IgD-negative memory B cell (primary cell): ENCODE measurements at regions not wholly inside any gene's neighbourhood (a gene's known extent, or its start where the extent isn't known, plus 50 kb on each side); places are given as distances from the start of the nearest gene placed in this dataset.
"Not testable (repeated sequence)": the region's sequence is repeated elsewhere in the genome, so short reads cannot be mapped to it uniquely, and the experiment has no call there.

Experiments used
- H3K27ac Mint-ChIP-seq, 3 donors: one replicate each; pipeline ENCODE4 v1.8.0; 2020 to 2022; ENCODE audit warnings: mild to moderate bottlenecking in 3 of 3, mixed read lengths in 3 of 3, moderate library complexity in 1 of 3
- H3K27me3 Mint-ChIP-seq: one replicate; pipeline ENCODE4 v1.8.0; 2021; ENCODE audit warnings: mixed read lengths
- H3K36me3 Mint-ChIP-seq: one replicate; pipeline ENCODE4 v1.8.0; 2020; ENCODE audit warnings: mild to moderate bottlenecking, mixed read lengths
- H3K4me1 Mint-ChIP-seq, 3 donors: one replicate each; pipeline ENCODE4 v1.8.0; 2020 to 2022; ENCODE audit warnings: mixed read lengths in 3 of 3, mild to moderate bottlenecking in 1 of 3
- H3K4me3 Mint-ChIP-seq, 4 donors: one replicate each; pipeline ENCODE4 v1.8.0; 2020 to 2022; ENCODE audit warnings: mild to moderate bottlenecking in 4 of 4, mixed read lengths in 4 of 4, moderate library complexity in 3 of 4
- H3K9me3 Mint-ChIP-seq, 3 donors: one replicate each; pipeline ENCODE4 v1.8.0; 2020 to 2021; ENCODE audit warnings: mixed read lengths in 3 of 3, mild to moderate bottlenecking in 1 of 3

DNA sequence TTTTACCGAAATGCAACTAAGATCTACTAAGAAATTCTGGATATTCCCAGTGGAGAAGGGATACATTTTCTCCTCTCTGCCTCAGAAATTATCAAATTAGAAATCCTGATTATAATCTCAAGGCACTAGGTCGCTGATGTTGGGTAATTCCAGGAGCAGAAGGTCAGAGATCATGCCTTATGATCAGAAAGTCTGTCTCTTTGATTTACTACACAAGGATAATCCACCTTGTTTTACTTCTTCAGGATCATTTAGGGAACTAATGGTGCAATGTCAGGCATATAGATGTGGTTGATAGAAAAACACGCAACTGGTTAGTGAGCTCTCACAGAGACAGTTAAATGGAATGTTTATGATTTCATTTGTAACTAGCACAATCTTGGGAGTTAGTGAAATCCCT lies 1069.7 kb downstream of the STIM2 start:
- Mint-ChIP-seq H3K4me3 (no peak overlapping the region), H3K27me3 (no peaks in the 10 kb centered on the region), H3K36me3 (peaks cover 1% of the 10 kb centered on the region), H3K9me3 (peaks cover 4 to 11% (median 4%) of the 10 kb centered on the region in 3 donors), H3K4me1 (no peaks in the 10 kb centered on the region), H3K27ac (no peak overlapping the region)

DNA sequence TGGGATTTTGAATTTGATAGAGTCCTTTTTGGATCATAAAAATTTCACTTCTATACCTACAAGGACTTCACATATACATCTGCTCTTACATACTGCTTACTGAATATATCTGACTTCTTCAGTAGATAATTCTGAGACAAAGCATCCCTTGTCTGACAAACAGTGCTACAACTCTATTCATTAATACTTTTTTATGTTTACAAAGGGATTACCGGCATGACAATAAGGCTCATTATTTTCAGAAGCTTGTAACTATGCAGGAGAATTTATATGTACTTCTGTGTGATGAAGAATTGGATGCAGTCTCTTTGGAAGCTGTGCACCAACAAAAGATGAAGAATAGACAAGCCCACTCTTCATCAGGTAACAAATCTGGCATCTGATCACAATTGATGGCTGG lies 1070.3 kb downstream of the STIM2 start:
- H3K4me3 Mint-ChIP-seq, result no peak overlapping the region
- peaks cover 1% of the 10 kb centered on the region for H3K36me3 Mint-ChIP-seq

GRCh38 chr4:27931584-27931983 lies 1070.9 kb downstream of the STIM2 start:
- Mint-ChIP-seq H3K9me3 (peaks cover 4 to 7% (median 4%) of the 10 kb centered on the region in 3 donors), H3K36me3 (peaks cover 1% of the 10 kb centered on the region), H3K4me1 (no peaks in the 10 kb centered on the region), H3K4me3 (no peak overlapping the region), H3K27me3 (no peaks in the 10 kb centered on the region), H3K27ac (no peak overlapping the region)

More for the DNA sequence above, 1070.3 kb downstream of the STIM2 start:
- H3K9me3 Mint-ChIP-seq, result peaks cover 4 to 11% (median 4%) of the 10 kb centered on the region in 3 donors
- H3K27ac Mint-ChIP-seq, result no peak overlapping the region
- no peaks in the 10 kb centered on the region for H3K4me1 Mint-ChIP-seq
- no peaks in the 10 kb centered on the region for H3K27me3 Mint-ChIP-seq

DNA sequence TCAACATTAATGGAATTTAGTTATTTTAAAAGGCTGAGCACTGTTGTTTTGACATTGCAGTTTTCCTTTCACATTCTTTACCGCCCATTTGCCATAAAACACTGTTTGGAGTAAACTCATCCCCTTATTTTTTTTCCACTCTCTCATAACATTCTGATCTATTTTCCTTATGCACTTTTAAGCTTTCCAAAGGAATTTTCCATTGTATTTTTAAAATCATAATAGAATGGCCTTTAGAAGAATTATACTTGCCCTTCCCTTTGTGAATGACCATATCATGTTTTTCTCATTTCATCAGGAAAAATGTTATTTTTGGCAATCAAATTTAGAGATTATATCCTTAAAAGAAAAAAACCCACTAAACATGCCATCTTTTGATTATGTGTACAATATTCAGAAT lies 1074.2 kb downstream of the STIM2 start:
- Mint-ChIP-seq H3K4me1 (no peaks in the 10 kb centered on the region), H3K36me3 (peaks cover 1% of the 10 kb centered on the region), H3K9me3 (peaks cover under 1 to 2% (median 2%) of the 10 kb centered on the region in 3 donors), H3K27ac (no peak overlapping the region), H3K4me3 (no peak overlapping the region), H3K27me3 (no peaks in the 10 kb centered on the region)

GRCh38 chr4:27946799-27947198 lies 1086.2 kb downstream of the STIM2 start:
- H3K4me1 Mint-ChIP-seq, result no peaks in the 10 kb centered on the region
- no peak overlapping the region for H3K27ac Mint-ChIP-seq
- H3K9me3 Mint-ChIP-seq, result peaks cover 0 to 2% (median 0%) of the 10 kb centered on the region in 3 donors
- no peak overlapping the region for H3K4me3 Mint-ChIP-seq
- H3K36me3 Mint-ChIP-seq, result no peaks in the 10 kb centered on the region
- H3K27me3 Mint-ChIP-seq, result no peaks in the 10 kb centered on the region

DNA sequence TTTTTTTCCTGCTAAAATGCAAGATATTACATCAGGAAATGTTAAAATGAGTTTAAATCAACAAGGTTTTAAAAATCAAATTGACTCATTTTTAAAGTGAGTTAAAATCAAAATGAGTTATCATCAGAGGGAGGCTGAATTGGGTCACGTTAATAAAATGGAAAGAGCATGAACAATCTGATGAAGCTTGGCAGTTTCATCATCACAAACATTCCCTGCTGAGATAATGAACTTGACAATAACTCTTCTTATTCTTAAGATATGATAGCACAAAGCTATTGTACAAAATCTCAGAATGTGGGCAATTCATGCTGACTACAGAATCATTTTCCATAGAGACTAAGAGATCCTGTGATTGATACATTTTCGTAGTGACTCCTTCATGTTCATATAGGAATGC lies 1086.7 kb downstream of the STIM2 start:
- no peaks in the 10 kb centered on the region for H3K27me3 Mint-ChIP-seq
- no peaks in the 10 kb centered on the region for H3K36me3 Mint-ChIP-seq
- H3K9me3 Mint-ChIP-seq, result peaks cover 0 to 2% (median 0%) of the 10 kb centered on the region in 3 donors
- no peaks in the 10 kb centered on the region for H3K4me1 Mint-ChIP-seq
- no peak overlapping the region for H3K4me3 Mint-ChIP-seq
- no peak overlapping the region for H3K27ac Mint-ChIP-seq

DNA sequence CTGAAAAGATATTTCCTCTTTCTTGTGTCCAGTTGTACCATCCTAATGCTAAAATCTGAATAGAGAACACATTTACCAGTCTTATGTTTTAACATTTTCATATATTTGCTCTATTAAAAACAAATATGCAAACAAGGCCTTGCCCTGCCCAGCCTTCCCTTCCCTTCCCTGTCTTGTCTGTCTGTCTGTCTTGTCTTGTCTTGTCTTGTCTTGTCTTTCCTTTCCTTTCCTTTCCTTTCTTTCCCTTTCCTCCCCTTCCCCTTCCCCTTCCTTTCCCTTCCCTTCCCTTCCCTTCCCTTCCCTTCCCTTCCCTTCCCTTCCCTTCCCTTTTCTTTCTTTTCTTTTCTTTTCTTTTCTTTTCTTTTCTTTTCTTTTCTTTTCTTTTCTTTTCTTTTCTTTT lies 1103.5 kb downstream of the STIM2 start:
- Mint-ChIP-seq H3K36me3 (no peaks in the 10 kb centered on the region), H3K27ac (no peak overlapping the region), H3K4me3 (peak overlapping the region in 1 of 4 donors; percentile 53)

GRCh38 chr4:27966664-27967063 lies 1106.0 kb downstream of the STIM2 start:
- Mint-ChIP-seq H3K27me3 (no peaks in the 10 kb centered on the region), H3K4me1 (no peaks in the 10 kb centered on the region), H3K9me3 (peaks cover 0 to 2% (median 1%) of the 10 kb centered on the region in 3 donors), H3K36me3 (no peaks in the 10 kb centered on the region), H3K27ac (no peak overlapping the region), H3K4me3 (no peak overlapping the region)

More for the DNA sequence above, 1103.5 kb downstream of the STIM2 start:
- Mint-ChIP-seq H3K9me3 (peaks cover 0 to 8% (median 4%) of the 10 kb centered on the region in 3 donors), H3K27me3 (no peaks in the 10 kb centered on the region), H3K4me1 (no peaks in the 10 kb centered on the region)

DNA sequence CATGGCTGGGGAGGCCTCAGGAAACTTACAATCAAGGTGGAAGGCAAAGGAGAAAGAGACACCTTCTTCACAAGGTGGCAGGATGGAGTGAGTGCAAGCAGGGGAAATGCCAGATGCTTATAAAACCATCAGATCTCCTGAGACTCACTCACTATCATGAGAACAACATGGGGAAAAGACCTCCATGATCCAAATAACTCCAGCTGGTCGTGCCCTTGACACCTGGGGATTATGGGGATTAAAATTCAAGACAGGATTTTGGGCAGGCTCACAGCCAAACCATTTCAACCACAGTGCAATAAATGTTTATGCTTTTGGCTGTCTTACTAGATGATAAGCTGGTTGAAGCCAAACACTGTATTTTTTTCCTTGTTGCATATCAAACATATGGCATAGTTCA lies 1112.4 kb downstream of the STIM2 start:
- Mint-ChIP-seq H3K4me3 (no peak overlapping the region), H3K27ac (no peak overlapping the region), H3K9me3 (peaks cover 0 to 12% (median 5%) of the 10 kb centered on the region in 3 donors), H3K36me3 (no peaks in the 10 kb centered on the region), H3K27me3 (no peaks in the 10 kb centered on the region), H3K4me1 (no peaks in the 10 kb centered on the region)

DNA sequence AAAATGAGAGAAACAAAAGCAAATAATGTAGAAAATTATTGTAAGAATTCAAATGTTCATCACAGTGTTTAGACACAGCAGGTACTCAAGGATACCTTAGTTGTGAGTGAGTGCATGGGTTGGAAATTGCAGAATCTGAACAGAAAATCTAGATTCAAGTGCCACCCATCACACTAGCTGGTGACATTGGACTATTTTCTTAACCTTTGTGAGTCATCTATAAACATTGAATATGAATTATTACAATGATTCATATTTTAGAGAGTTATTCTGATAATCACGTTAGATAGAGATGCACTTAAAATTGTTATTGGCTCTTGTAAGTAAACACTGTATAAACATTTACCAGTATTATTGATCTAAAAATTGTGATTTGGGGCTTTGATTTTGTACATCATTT lies 1113.1 kb downstream of the STIM2 start:
- Mint-ChIP-seq H3K27ac (no peak overlapping the region), H3K4me1 (no peaks in the 10 kb centered on the region), H3K27me3 (no peaks in the 10 kb centered on the region), H3K36me3 (no peaks in the 10 kb centered on the region), H3K4me3 (no peak overlapping the region), H3K9me3 (peaks cover 0 to 12% (median 5%) of the 10 kb centered on the region in 3 donors)

- no peak overlapping the region for H3K4me3 Mint-ChIP-seq
- H3K27ac Mint-ChIP-seq, result no peak overlapping the region
- no peaks in the 10 kb centered on the region for H3K27me3 Mint-ChIP-seq
- H3K4me1 Mint-ChIP-seq, result peaks cover 0 to 2% (median 0%) of the 10 kb centered on the region in 3 donors
- peaks cover 5 to 12% (median 9%) of the 10 kb centered on the region in 3 donors for H3K9me3 Mint-ChIP-seq
- H3K36me3 Mint-ChIP-seq, result no peaks in the 10 kb centered on the region
Observed at GRCh38 chr4:27974339-27974738, 1113.7 kb downstream of the STIM2 start.

DNA sequence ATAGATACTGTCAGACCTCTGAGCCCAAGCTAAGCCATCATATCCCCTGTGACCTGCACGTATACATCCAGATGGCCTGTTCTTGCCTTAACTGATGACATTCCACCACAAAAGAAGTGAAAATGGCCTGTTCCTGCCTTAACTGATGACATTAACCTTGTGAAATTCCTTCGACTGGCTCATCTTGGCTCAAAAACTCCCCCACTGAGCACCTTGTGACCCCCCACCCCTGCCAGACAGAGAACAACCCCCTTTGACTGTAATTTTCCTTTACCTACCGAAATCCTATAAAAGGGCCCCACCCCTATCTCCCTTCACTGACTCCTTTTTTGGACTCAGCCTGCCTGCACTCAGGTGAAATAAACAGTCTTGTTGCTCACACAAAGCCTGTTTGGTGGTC lies 1114.2 kb downstream of the STIM2 start:
- Mint-ChIP-seq H3K27ac (peak overlapping the region in 1 of 3 donors; percentile 67), H3K9me3 (peaks cover 5 to 12% (median 11%) of the 10 kb centered on the region in 3 donors)
- H3K27me3 Mint-ChIP-seq, H3K4me3 Mint-ChIP-seq, H3K4me1 Mint-ChIP-seq, H3K36me3 Mint-ChIP-seq: not testable (repeated sequence)

GRCh38 chr4:27978427-27979109 lies 1117.9 kb downstream of the STIM2 start:
- not testable (repeated sequence) for H3K4me3 Mint-ChIP-seq, H3K27ac Mint-ChIP-seq, H3K27me3 Mint-ChIP-seq, H3K36me3 Mint-ChIP-seq, H3K4me1 Mint-ChIP-seq
- H3K9me3 Mint-ChIP-seq, result peaks cover 5 to 15% (median 12%) of the 10 kb centered on the region in 3 donors

GRCh38 chr4:27985522-27985921 lies 1124.9 kb downstream of the STIM2 start:
- Mint-ChIP-seq H3K4me1 (no peaks in the 10 kb centered on the region), H3K27me3 (no peaks in the 10 kb centered on the region), H3K9me3 (peaks cover 0 to 12% (median 0%) of the 10 kb centered on the region in 3 donors), H3K27ac (no peak overlapping the region), H3K36me3 (no peaks in the 10 kb centered on the region), H3K4me3 (no peak overlapping the region)

GRCh38 chr4:27986476-27986875 lies 1125.8 kb downstream of the STIM2 start:
- Mint-ChIP-seq H3K36me3 (no peaks in the 10 kb centered on the region), H3K27ac (no peak overlapping the region), H3K27me3 (no peaks in the 10 kb centered on the region), H3K9me3 (peaks cover 0 to 12% (median 0%) of the 10 kb centered on the region in 3 donors), H3K4me1 (no peaks in the 10 kb centered on the region), H3K4me3 (no peak overlapping the region)

GRCh38 chr4:28001698-28002097 lies 1141.1 kb downstream of the STIM2 start:
- Mint-ChIP-seq H3K27ac (no peak overlapping the region), H3K9me3 (peaks cover 0 to 10% (median 0%) of the 10 kb centered on the region in 3 donors), H3K36me3 (no peaks in the 10 kb centered on the region), H3K27me3 (no peaks in the 10 kb centered on the region), H3K4me1 (no peaks in the 10 kb centered on the region), H3K4me3 (no peak overlapping the region)
